Activated naive CD8-positive, alpha-beta T cell treated with anti-CD3 and anti-CD28 coated beads, Interleukin-2, amount 10 ng/mL, durations not matched to agents 7 days and 5 days (primary cell): ENCODE measurements at regions not wholly inside any gene's neighbourhood (a gene's known extent, or its start where the extent isn't known, plus 50 kb on each side); places are given as distances from the start of the nearest gene placed in this dataset.
"Not testable (repeated sequence)": the region's sequence is repeated elsewhere in the genome, so short reads cannot be mapped to it uniquely, and the experiment has no call there.

Source experiments
- ATAC-seq: fragments of 150-1000 bp; cut with Tn5 transposase; one replicate; pipeline ENCODE4 v1.10.0; 2021; ENCODE audit warnings: low read depth, moderate library complexity
- POLR2A ChIA-PET: fragments of 350-600 bp; sonication (Branson Sonifier 250); formaldehyde crosslinking; loops from one replicate; lab custom pipeline; 2021; ENCODE audit warnings: antibody characterized with exemption; lab: Charles Lee
- DNase-seq: peaks from one replicate; pipeline ENCODE4 v3.0.0; 2021
- H3K27ac Mint-ChIP-seq: one replicate; pipeline ENCODE4 v1.8.0; 2022; ENCODE audit warnings: mild to moderate bottlenecking, mixed read lengths
- H3K27me3 Mint-ChIP-seq: one replicate; pipeline ENCODE4 v1.8.0; 2022; ENCODE audit warnings: mild to moderate bottlenecking, moderate library complexity, mixed read lengths
- H3K36me3 Mint-ChIP-seq: one replicate; pipeline ENCODE4 v1.8.0; 2021; ENCODE audit warnings: mild to moderate bottlenecking, mixed read lengths
- H3K4me1 Mint-ChIP-seq: one replicate; pipeline ENCODE4 v1.8.0; 2021; ENCODE audit warnings: mixed read lengths
- H3K4me3 Mint-ChIP-seq: one replicate; pipeline ENCODE4 v1.8.0; 2022; ENCODE audit warnings: mild to moderate bottlenecking, moderate library complexity, mixed read lengths
- H3K9me3 Mint-ChIP-seq: one replicate; pipeline ENCODE4 v1.8.0; 2021; ENCODE audit warnings: mixed read lengths

DNA sequence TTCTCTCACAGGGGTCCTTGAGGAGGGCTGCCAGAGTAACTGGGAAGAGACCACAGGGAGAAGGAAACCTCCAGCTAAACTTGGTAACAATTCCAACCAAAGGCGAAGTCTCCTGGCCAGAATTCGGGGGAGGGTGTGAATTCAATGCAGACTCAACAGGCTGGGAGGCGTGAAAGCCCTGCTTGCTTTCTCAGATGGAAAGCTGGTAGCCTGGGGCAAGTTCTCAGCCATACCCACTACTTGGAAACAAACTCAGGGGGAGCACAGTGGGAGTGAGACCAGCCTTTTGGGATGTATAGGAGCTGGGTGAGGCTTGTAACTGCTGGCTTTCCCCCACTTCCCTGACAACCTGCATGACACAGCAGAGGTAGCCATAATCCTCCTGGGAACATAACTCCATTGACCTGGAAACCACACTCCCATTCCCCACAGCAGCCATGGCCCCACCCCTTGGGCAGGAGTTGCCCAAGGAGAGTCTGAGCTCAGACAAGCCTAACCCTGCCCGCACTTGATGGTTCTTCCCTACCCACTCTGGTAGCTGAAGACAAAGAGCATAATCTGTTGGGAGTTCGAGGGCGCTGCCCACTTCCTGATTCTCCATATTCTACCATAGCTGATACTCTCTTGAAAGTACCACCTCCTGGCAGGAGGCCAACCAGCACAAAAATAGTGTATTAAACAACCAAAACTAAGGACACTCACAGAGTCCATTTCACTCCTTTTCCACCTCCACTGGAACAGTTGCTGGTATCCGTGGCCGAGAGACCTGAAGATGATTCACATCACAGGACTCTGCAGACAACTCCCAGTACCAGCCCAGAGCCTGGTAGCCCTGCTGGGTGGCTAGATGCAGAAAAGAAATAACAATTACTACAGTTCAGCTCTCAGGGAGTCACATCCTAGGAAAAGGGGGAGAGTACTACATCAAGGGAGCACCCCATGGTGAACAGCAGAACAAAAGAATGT is 123.8 kb downstream of the FAM170A start:
- POLR2A ChIA-PET: no interaction called here
- Mint-ChIP-seq H3K36me3 (no peaks in the 10 kb centered on the region), H3K27ac (no peak overlapping the region), H3K27me3 (peaks cover under 1% of the 10 kb centered on the region), H3K4me1 (no peaks in the 10 kb centered on the region), H3K4me3 (no peak overlapping the region), H3K9me3 (no peaks in the 10 kb centered on the region)
- ATAC-seq (no peak), DNase-seq (no peak)

- ATAC-seq, POLR2A ChIA-PET, DNase-seq, H3K9me3 Mint-ChIP-seq, H3K4me3 Mint-ChIP-seq, H3K36me3 Mint-ChIP-seq, H3K4me1 Mint-ChIP-seq, H3K27ac Mint-ChIP-seq, H3K27me3 Mint-ChIP-seq: not testable (repeated sequence)
These were observed 125.5 kb downstream of the FAM170A start for GRCh38 chr5:119754825-119755224.

- no peak overlapping the region for H3K27ac Mint-ChIP-seq
- H3K9me3 Mint-ChIP-seq: no peaks in the 10 kb centered on the region
- ATAC-seq (no peak), DNase-seq (no peak)
- no peaks in the 10 kb centered on the region for H3K4me1 Mint-ChIP-seq
- no peak overlapping the region for H3K4me3 Mint-ChIP-seq
- peaks cover 2% of the 10 kb centered on the region for H3K27me3 Mint-ChIP-seq
- POLR2A ChIA-PET: no interaction called here
- no peaks in the 10 kb centered on the region for H3K36me3 Mint-ChIP-seq
These were observed 127.9 kb downstream of the FAM170A start for GRCh38 chr5:119757276-119757675.

DNA sequence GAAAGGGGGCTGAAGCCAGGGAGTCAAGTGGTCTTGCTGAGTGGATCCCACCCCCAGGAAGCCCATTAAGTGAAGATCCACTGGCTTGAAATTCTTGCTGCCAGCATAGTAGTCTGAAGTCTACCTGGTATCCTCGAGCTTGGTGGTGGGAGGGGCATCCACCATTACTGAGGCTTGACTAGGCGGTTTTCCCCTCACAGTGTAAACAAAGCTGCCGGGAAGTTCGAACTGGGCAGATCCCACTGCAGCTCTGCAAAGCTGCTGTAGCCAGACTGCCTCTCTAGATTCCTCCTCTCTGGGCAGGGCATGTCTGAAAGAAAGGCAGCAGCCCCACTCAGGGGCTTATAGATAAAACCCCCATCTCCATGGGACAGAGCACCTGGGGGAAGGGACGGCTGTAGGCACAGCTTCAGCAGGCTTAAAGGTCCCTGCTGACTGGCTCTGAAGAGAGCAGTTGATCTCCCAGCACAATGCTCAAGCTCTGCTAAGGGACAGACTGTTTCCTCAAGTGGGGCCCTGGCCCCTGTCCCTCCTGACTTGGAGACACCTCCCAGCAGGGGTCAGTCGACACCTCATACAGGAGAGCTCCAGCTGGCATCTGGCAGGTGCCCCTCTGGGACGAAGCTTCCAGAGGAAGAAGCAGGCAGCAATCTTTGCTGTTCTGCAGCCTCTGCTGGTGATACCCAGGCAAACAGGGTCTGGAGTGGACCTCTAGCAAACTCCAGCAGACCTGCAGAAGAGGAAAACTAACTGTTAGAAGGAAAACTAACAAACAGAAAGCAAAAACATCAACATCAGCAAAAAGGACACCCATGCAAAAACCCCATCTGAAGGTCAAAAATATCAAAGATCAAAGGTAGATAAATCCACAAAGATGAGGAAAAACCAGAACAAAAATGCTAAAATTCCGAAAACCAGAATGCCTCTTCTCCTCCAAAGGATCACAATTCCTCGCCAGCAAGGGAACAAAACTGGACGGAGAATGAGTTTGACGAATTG is 140.6 kb downstream of the FAM170A start:
- H3K36me3 Mint-ChIP-seq, H3K9me3 Mint-ChIP-seq, DNase-seq, ATAC-seq, H3K4me3 Mint-ChIP-seq, H3K27me3 Mint-ChIP-seq, POLR2A ChIA-PET, H3K4me1 Mint-ChIP-seq, H3K27ac Mint-ChIP-seq: not testable (repeated sequence)

- ATAC-seq, H3K9me3 Mint-ChIP-seq, H3K27ac Mint-ChIP-seq, DNase-seq, H3K4me1 Mint-ChIP-seq, POLR2A ChIA-PET, H3K4me3 Mint-ChIP-seq, H3K27me3 Mint-ChIP-seq, H3K36me3 Mint-ChIP-seq: not testable (repeated sequence)
These were observed 150.8 kb downstream of the FAM170A start for GRCh38 chr5:119780145-119780544.

DNA sequence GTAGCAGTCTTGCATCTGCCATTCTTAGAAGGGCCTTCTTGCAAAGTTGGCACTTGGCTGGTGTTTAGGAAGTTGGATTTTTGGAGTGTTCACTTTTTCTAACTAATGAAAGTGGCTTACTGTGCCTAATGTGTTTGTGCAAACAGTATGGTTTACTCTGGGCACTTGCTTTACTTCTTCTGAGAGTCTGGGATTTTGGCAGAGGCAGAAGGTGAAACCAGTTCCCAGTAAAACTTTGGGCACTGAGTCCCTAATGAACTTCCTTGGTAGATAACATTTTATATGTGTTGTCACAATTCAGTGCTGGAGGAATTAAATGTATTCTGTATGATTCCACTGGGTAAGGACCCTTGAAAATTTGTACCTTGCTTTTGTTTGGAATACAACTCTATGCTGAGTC is 155.7 kb downstream of the FAM170A start:
- DNase-seq (no peak), ATAC-seq (no peak)
- H3K27ac Mint-ChIP-seq: no peak overlapping the region
- H3K27me3 Mint-ChIP-seq: peaks cover 2% of the 10 kb centered on the region
- H3K4me1 Mint-ChIP-seq: no peaks in the 10 kb centered on the region
- no peaks in the 10 kb centered on the region for H3K36me3 Mint-ChIP-seq
- no peaks in the 10 kb centered on the region for H3K9me3 Mint-ChIP-seq
- no peak overlapping the region for H3K4me3 Mint-ChIP-seq
- POLR2A ChIA-PET: no interaction called here

GRCh38 chr5:119789406-119790117 is 160.2 kb downstream of the FAM170A start:
- Mint-ChIP-seq H3K27me3 (no peaks in the 10 kb centered on the region), H3K27ac (no peak overlapping the region), H3K4me1 (no peaks in the 10 kb centered on the region), H3K36me3 (no peaks in the 10 kb centered on the region), H3K4me3 (no peak overlapping the region), H3K9me3 (no peaks in the 10 kb centered on the region)
- DNase-seq (no peak), ATAC-seq (no peak)
- POLR2A ChIA-PET: no interaction called here

DNA sequence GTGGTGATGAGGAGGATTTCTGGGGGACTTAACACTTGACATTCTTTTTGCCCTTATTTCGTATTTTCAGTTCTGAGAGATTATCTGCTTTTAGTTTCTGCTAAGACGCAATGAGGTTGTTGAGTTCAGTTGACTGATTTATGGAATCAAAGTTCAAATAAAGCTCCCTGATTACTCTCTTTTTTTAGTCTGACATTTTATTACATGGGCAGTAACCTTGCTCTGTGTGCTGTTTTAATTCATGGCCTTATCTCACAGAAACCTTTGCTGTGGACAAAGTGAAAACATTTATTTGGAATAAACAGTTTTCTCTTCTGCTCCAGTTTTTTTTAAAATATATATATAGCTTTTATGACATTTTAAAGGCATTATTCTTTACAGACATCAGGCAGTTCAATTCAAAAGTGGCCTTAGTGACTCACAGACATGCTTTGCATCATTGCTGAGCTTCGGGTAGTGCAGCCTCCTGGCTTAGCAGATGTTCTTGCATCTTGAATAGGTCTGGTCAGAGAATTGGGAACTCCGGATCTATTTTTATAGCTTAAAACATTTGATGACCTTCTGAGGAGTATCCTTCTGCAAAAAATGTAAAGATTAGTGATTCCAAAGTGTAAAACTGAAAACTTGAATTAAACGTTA is 162.9 kb downstream of the FAM170A start:
- Mint-ChIP-seq H3K36me3 (no peaks in the 10 kb centered on the region), H3K4me3 (no peak overlapping the region), H3K4me1 (no peaks in the 10 kb centered on the region), H3K27ac (no peak overlapping the region), H3K9me3 (no peaks in the 10 kb centered on the region), H3K27me3 (no peaks in the 10 kb centered on the region)
- POLR2A ChIA-PET: no interaction called here
- DNase-seq (no peak), ATAC-seq (no peak)

DNA sequence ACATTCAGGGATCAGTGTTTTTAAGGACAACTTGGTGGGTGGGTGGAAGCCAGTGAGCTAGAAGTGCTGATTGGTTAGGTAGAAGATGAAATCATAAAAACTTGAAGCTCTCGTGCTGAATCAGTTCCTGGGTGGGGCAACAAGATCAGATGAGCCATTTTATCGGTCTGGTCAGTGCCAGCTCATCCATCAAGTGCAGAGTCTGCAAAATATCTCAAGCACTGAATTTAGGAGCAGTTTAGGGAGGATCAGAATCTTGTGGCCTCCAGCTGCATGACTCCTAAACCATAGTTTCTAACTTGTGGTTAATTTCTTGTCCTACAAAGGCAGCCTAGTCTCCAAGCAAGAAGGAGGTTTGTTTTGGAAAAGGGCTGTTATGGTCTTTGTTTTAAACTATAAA is 166.4 kb downstream of the FAM170A start:
- no peaks in the 10 kb centered on the region for H3K9me3 Mint-ChIP-seq
- no peaks in the 10 kb centered on the region for H3K4me1 Mint-ChIP-seq
- H3K4me3 Mint-ChIP-seq: no peak overlapping the region
- POLR2A ChIA-PET: no interaction called here
- no peak for ATAC-seq
- H3K27ac Mint-ChIP-seq: no peak overlapping the region
- no peak for DNase-seq
- H3K27me3 Mint-ChIP-seq: no peaks in the 10 kb centered on the region
- no peaks in the 10 kb centered on the region for H3K36me3 Mint-ChIP-seq

- H3K36me3 Mint-ChIP-seq: no peaks in the 10 kb centered on the region
- no peak overlapping the region for H3K4me3 Mint-ChIP-seq
- no peaks in the 10 kb centered on the region for H3K4me1 Mint-ChIP-seq
- DNase-seq (no peak), ATAC-seq (no peak)
- POLR2A ChIA-PET: no interaction called here
- H3K9me3 Mint-ChIP-seq: no peaks in the 10 kb centered on the region
- H3K27ac Mint-ChIP-seq: no peak overlapping the region
- H3K27me3 Mint-ChIP-seq: no peaks in the 10 kb centered on the region
These were observed 172.2 kb downstream of the FAM170A start for GRCh38 chr5:119801570-119801969.

- no peaks in the 10 kb centered on the region for H3K36me3 Mint-ChIP-seq
- peaks cover 5% of the 10 kb centered on the region for H3K9me3 Mint-ChIP-seq
- no peak overlapping the region for H3K4me3 Mint-ChIP-seq
- DNase-seq (no peak), ATAC-seq (no peak)
- no peak overlapping the region for H3K27ac Mint-ChIP-seq
- H3K27me3 Mint-ChIP-seq: no peaks in the 10 kb centered on the region
- no peaks in the 10 kb centered on the region for H3K4me1 Mint-ChIP-seq
- POLR2A ChIA-PET: no interaction called here
These were observed 178.7 kb downstream of the FAM170A start for GRCh38 chr5:119808024-119808423.

- ATAC-seq (no peak), DNase-seq (no peak)
- H3K4me1 Mint-ChIP-seq: no peaks in the 10 kb centered on the region
- H3K27me3 Mint-ChIP-seq: no peaks in the 10 kb centered on the region
- peaks cover 5% of the 10 kb centered on the region for H3K9me3 Mint-ChIP-seq
- no peaks in the 10 kb centered on the region for H3K36me3 Mint-ChIP-seq
- no peak overlapping the region for H3K27ac Mint-ChIP-seq
- no peak overlapping the region for H3K4me3 Mint-ChIP-seq
- POLR2A ChIA-PET: no interaction called here
These were observed 179.1 kb downstream of the FAM170A start for GRCh38 chr5:119808474-119808873.

DNA sequence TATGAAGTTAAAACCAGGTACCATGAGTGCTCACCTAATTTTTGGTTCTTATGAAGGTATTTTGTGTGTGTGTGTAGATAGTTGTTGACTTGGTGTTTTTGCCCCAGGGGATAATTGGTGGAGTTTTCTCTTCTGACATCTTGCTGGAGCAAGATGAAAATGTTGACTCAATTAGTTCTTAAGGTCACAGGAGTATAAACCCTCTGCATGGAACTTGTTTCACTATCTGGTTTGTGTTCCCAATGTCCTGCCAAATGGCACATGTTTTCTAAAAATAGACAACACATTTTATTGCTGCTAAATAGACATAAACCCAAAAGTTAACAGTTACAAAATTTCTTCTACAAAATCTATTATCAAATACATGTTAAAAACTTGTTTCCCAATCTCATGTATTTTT is 180.9 kb downstream of the FAM170A start:
- POLR2A ChIA-PET: no interaction called here
- no peak for ATAC-seq
- no peaks in the 10 kb centered on the region for H3K36me3 Mint-ChIP-seq
- no peak for DNase-seq
- no peak overlapping the region for H3K27ac Mint-ChIP-seq
- no peak overlapping the region for H3K4me3 Mint-ChIP-seq
- peaks cover 5% of the 10 kb centered on the region for H3K9me3 Mint-ChIP-seq
- H3K4me1 Mint-ChIP-seq: no peaks in the 10 kb centered on the region
- H3K27me3 Mint-ChIP-seq: no peaks in the 10 kb centered on the region
